Uterus (tissue), 3 donors: ENCODE measurements at regions not wholly inside any gene's neighbourhood (a gene's known extent, or its start where the extent isn't known, plus 50 kb on each side); places are given as distances from the start of the nearest gene placed in this dataset.

ENCODE experiments used
- DNase-seq, 2 donors: peaks; one replicate each; pipeline ENCODE4 v3.0.0-alpha.2; 2019 to 2020
- H3K27ac ChIP-seq, 2 donors: fragments of 200-600 bp; sonication (generic); 1 replicate in 1 of 2; 2 replicates in 1 of 2; pipeline ENCODE4 v1.5.1; 2016 to 2018
- H3K27me3 ChIP-seq, 2 donors: fragments of 200-600 bp; sonication (generic); one replicate each; pipeline ENCODE4 v1.5.1; 2018 to 2019; ENCODE audit warnings: control low read depth in 1 of 2
- H3K36me3 ChIP-seq, 2 donors: fragments of 200-600 bp; sonication (generic); one replicate each; pipeline ENCODE4 v1.5.1; 2019; ENCODE audit warnings: control low read depth in 1 of 2
- H3K4me1 ChIP-seq, 2 donors: fragments of 200-600 bp; sonication (generic); one replicate each; pipeline ENCODE4 v1.5.1; 2018 to 2019; ENCODE audit warnings: control low read depth in 1 of 2
- H3K4me3 ChIP-seq, 2 donors: fragments of 200-600 bp; sonication (generic); 1 replicate in 1 of 2; 2 replicates in 1 of 2; pipeline ENCODE4 v1.5.1; 2018 to 2019; ENCODE audit warnings: mild to moderate bottlenecking in 1 of 2
- H3K9me3 ChIP-seq, 2 donors: fragments of 200-600 bp; sonication (generic); one replicate each; pipeline ENCODE4 v1.5.1; 2019; ENCODE audit warnings: control low read depth in 1 of 2
- POLR2A ChIP-seq, 2 donors: fragments of 450-650 bp; IDR thresholded peaks; one replicate each; pipeline ENCODE4 v1.6.1; 2016; ENCODE audit warnings: antibody characterized with exemption in 2 of 2, mild to moderate bottlenecking in 1 of 2, moderate library complexity in 1 of 2
- intact Hi-C: fragments of 100-400 bp; cut with DNase I; formaldehyde crosslinking; loops from one replicate; pipeline ENCODE4 v1.15.1; 2023; ENCODE audit warnings: low total_unique reads
- TF ChIP-seq, protein P1 (sequence below), 4 experiments: fragments of 200-600 bp in 2 of 4; fragments of 450-650 bp in 2 of 4; sonication (generic) in 2 of 4; IDR thresholded peaks; one replicate each; pipeline ENCODE4 v1.5.1; 2016 to 2019; ENCODE audit warnings: antibody characterized with exemption in 4 of 4, mild to moderate bottlenecking in 2 of 4, moderate library complexity in 1 of 4
- donor health status: DM: yes; HTN: yes; CAD: no.

DNA sequence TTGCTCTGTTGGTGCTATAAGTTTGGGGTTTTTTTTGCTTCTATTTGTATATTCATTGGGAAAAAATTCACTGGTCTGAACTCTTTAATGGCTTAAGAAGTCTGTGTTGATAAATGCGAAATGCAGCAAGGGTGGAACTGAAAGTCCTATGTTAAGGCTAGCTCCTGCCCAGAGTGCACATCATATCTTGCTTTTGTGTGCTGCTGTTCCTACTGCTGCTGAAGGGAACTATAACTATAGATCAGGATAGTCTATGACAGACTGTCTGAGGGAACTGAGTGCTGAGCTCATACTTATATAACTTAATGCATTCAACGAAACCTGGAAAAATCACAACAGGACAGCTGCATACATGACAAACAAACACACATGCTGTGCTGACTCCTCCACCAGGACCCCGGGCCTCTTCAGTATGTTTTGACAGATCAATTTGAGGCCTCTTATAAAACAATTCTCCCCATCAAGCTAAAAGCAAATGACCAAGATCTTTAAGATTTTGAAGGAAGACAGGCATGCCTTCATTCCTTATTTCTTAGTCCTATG, 1031.5 kb upstream of the ADGRL2 start:
- intact Hi-C loops: no loop called here
- no peak for DNase-seq
- H3K27ac ChIP-seq: no peak overlapping the region
- H3K27me3 ChIP-seq: no peaks in the 10 kb centered on the region
- no peaks in the 10 kb centered on the region for H3K9me3 ChIP-seq
- H3K4me3 ChIP-seq: no peak overlapping the region
- no peaks in the 10 kb centered on the region for H3K4me1 ChIP-seq
- no peaks in the 10 kb centered on the region for H3K36me3 ChIP-seq
- TF ChIP-seq POLR2A (IDR thresholded peaks at IDR 0.05): no peak
- TF ChIP-seq, protein P1, sequence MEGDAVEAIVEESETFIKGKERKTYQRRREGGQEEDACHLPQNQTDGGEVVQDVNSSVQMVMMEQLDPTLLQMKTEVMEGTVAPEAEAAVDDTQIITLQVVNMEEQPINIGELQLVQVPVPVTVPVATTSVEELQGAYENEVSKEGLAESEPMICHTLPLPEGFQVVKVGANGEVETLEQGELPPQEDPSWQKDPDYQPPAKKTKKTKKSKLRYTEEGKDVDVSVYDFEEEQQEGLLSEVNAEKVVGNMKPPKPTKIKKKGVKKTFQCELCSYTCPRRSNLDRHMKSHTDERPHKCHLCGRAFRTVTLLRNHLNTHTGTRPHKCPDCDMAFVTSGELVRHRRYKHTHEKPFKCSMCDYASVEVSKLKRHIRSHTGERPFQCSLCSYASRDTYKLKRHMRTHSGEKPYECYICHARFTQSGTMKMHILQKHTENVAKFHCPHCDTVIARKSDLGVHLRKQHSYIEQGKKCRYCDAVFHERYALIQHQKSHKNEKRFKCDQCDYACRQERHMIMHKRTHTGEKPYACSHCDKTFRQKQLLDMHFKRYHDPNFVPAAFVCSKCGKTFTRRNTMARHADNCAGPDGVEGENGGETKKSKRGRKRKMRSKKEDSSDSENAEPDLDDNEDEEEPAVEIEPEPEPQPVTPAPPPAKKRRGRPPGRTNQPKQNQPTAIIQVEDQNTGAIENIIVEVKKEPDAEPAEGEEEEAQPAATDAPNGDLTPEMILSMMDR (IDR thresholded peaks at IDR 0.05): no peak

DNA sequence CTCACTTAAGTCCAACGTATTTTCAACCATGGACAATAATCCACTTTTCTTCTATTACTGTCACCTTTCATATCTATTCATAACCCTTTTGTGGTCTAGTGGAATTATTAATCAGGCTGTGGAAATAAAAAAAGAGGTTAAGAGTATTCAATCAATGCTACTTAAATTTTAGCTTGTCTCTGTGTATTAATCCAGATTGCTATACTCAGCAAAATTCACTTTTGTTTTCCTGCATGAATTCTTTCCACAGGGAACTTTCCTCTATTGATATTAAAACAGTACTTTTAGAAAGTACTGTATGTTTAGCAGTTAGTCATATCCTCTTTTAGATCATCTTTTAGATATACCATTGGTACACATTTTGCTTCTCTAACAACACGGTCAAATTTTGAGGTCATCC, 1033.0 kb upstream of the ADGRL2 start:
- H3K27me3 ChIP-seq: no peaks in the 10 kb centered on the region
- H3K36me3 ChIP-seq: no peaks in the 10 kb centered on the region
- H3K4me1 ChIP-seq: no peaks in the 10 kb centered on the region
- no peak for DNase-seq
- no peaks in the 10 kb centered on the region for H3K9me3 ChIP-seq
- H3K27ac ChIP-seq: no peak overlapping the region
- no peak overlapping the region for H3K4me3 ChIP-seq
- intact Hi-C loops: no loop called here
- TF ChIP-seq, protein P1 (IDR thresholded peaks at IDR 0.05): no peak
- no peak for TF ChIP-seq POLR2A (IDR thresholded peaks at IDR 0.05)

DNA sequence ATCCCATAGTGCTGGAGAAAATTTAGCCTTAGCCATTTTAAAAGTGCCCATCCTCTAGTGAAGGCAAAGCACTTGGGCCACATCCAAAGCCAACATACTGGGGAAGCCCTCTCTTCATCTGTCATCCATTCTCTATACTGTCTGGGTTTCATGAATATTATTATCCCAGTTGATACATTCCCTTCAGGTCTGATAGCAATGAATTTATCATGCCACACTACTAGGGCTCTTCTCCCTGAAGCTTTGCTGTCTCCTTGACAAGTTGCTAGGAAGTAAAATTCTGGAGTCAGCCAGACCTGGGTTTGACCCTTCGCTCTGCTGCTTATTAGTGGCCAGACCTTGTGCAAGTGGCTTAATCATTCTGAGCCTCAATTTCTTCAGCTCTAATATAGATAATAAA, 1041.4 kb upstream of the ADGRL2 start:
- Histone ChIP-seq H3K36me3 (no peaks in the 10 kb centered on the region), H3K9me3 (no peaks in the 10 kb centered on the region), H3K27ac (no peak overlapping the region), H3K4me3 (no peak overlapping the region), H3K27me3 (no peaks in the 10 kb centered on the region), H3K4me1 (no peaks in the 10 kb centered on the region)
- TF ChIP-seq, protein P1 (IDR thresholded peaks at IDR 0.05): no peak
- TF ChIP-seq POLR2A (IDR thresholded peaks at IDR 0.05): no peak
- intact Hi-C loops: no loop called here
- DNase-seq: no peak

DNA sequence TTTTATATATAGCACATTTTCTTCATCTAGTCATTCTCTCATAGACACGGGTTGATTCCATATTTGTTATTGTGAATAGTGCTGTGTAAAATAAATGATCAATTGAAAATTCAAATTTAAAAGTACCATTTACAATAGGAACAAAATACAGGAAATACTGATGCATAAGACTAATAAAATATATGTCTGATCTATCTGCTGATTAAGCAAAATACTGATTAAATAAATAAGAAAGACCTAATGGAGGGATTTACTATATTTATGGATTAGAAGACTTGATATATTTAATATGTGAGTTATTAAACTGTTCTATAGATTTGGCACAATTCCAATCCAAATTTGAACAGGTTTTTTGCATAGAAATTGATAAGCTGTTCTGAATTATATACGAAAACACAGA, 1044.8 kb upstream of the ADGRL2 start:
- intact Hi-C loops: no loop called here
- Histone ChIP-seq H3K4me3 (no peak overlapping the region), H3K27me3 (no peaks in the 10 kb centered on the region), H3K36me3 (no peaks in the 10 kb centered on the region), H3K9me3 (no peaks in the 10 kb centered on the region), H3K27ac (no peak overlapping the region), H3K4me1 (no peaks in the 10 kb centered on the region)
- DNase-seq: no peak
- no peak for TF ChIP-seq POLR2A (IDR thresholded peaks at IDR 0.05)
- TF ChIP-seq, protein P1 (IDR thresholded peaks at IDR 0.05): no peak

DNA sequence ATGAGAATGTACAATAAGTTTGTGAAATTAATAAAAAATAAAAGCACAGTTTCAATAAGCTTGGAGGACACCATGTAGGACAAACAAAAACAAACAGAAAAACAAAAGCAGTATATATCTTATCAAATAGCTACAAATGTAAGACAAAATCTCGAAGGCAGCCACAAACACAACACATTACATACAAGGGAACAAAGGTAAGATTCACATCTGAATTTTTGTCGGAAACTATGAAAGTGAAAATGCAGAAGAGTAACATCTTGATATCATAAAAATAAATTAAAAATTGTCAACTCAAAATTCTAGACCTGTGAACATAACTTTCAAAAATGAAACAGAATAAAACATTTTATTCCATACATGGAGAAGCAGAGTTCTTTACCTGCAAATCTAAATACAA, 1049.5 kb upstream of the ADGRL2 start:
- no peaks in the 10 kb centered on the region for H3K4me1 ChIP-seq
- H3K4me3 ChIP-seq: no peak overlapping the region
- H3K27ac ChIP-seq: no peak overlapping the region
- H3K36me3 ChIP-seq: no peaks in the 10 kb centered on the region
- no peaks in the 10 kb centered on the region for H3K27me3 ChIP-seq
- TF ChIP-seq, protein P1 (IDR thresholded peaks at IDR 0.05): no peak
- no peak for TF ChIP-seq POLR2A (IDR thresholded peaks at IDR 0.05)
- H3K9me3 ChIP-seq: no peaks in the 10 kb centered on the region
- DNase-seq: no peak
- intact Hi-C loops: no loop called here
